HG03095 (cell line): ENCODE measurements at regions not wholly inside any gene's neighbourhood (a gene's known extent, or its start where the extent isn't known, plus 50 kb on each side); places are given as distances from the start of the nearest gene placed in this dataset.

ENCODE experiments used
- ATAC-seq: cut with Tn5 transposase; IDR thresholded peaks from one replicate; pipeline ENCODE4 v1.9.1; 2021; ENCODE audit warnings: moderate library complexity; ENCODE audit not compliant: unreplicated experiment

GRCh38 chr13:53807251-53807834 is 778.7 kb downstream of the OLFM4 start:
- no peak for ATAC-seq

- no peak for ATAC-seq
These were observed 793.0 kb downstream of the OLFM4 start for GRCh38 chr13:53821632-53822031.

- no peak for ATAC-seq
These were observed 793.5 kb downstream of the OLFM4 start for GRCh38 chr13:53822136-53822535.

GRCh38 chr13:53839461-53839860 is 810.8 kb downstream of the OLFM4 start:
- ATAC-seq = no peak

GRCh38 chr13:53844473-53845146 is 816.0 kb downstream of the OLFM4 start:
- no peak for ATAC-seq

GRCh38 chr13:53847502-53847901 is 818.9 kb downstream of the OLFM4 start:
- no peak for ATAC-seq

- ATAC-seq = no peak
These were observed 819.9 kb downstream of the OLFM4 start for GRCh38 chr13:53848366-53848961.

GRCh38 chr13:53854321-53854720 is 825.7 kb downstream of the OLFM4 start:
- ATAC-seq = no peak

- ATAC-seq = no peak
These were observed 828.1 kb downstream of the OLFM4 start for GRCh38 chr13:53856573-53857195.

GRCh38 chr13:53863520-53863919 is 834.9 kb downstream of the OLFM4 start:
- no peak for ATAC-seq

- ATAC-seq = no peak
These were observed 844.9 kb downstream of the OLFM4 start for GRCh38 chr13:53873558-53873957.

- no peak for ATAC-seq
These were observed 850.2 kb downstream of the OLFM4 start for GRCh38 chr13:53878861-53879260.

GRCh38 chr13:53885997-53886396 is 857.4 kb downstream of the OLFM4 start:
- ATAC-seq = no peak

- no peak for ATAC-seq
These were observed 862.1 kb downstream of the OLFM4 start for GRCh38 chr13:53890696-53891095.

GRCh38 chr13:53901593-53901992 is 873.0 kb downstream of the OLFM4 start:
- ATAC-seq = no peak

GRCh38 chr13:53907891-53908290 is 879.3 kb downstream of the OLFM4 start:
- ATAC-seq = no peak

GRCh38 chr13:53920916-53921315 is 892.3 kb downstream of the OLFM4 start:
- ATAC-seq = no peak

- no peak for ATAC-seq
These were observed 892.9 kb downstream of the OLFM4 start for GRCh38 chr13:53921473-53921872.

GRCh38 chr13:53941588-53942190 is 913.1 kb downstream of the OLFM4 start:
- ATAC-seq = no peak

GRCh38 chr13:53946500-53946899 is 917.9 kb downstream of the OLFM4 start:
- no peak for ATAC-seq

GRCh38 chr13:53953183-53953582 is 924.6 kb downstream of the OLFM4 start:
- no peak for ATAC-seq
